HEK293 (cell line): ENCODE measurements at regions not wholly inside any gene's neighbourhood (a gene's known extent, or its start where the extent isn't known, plus 50 kb on each side); places are given as distances from the start of the nearest gene placed in this dataset.

ENCODE experiments used
- CTCF ChIA-PET: fragments of 350-600 bp; formaldehyde crosslinking; extraction: SDS; loops from one replicate; lab custom pipeline; 2021; ENCODE audit warnings: antibody characterized with exemption; lab: Yijun Ruan, JAX
- POLR2A ChIA-PET: fragments of 300-600 bp; formaldehyde crosslinking; extraction: SDS; loops from one replicate; lab custom pipeline; 2020; ENCODE audit warnings: antibody characterized with exemption, inconsistent platforms; lab: Yijun Ruan, JAX
- H3K27ac ChIP-seq: fragments of 200-500 bp; sonication (Bioruptor generic); 2 replicates; pipeline ENCODE4 v1.5.1; 2014; ENCODE audit warnings: low read depth, low read length, control low read depth, inconsistent platforms; ENCODE audit errors: extremely low read depth
- H3K36me3 ChIP-seq, 2 experiments: fragments of 200-500 bp in 1 of 2; sonication (Bioruptor generic) in 1 of 2; 1 replicate in 1 of 2; 2 replicates in 1 of 2; pipeline ENCODE4 v1.5.1; 2014 to 2017; ENCODE audit warnings: inconsistent platforms in 2 of 2, low read length in 2 of 2; ENCODE audit not compliant: control insufficient read depth in 2 of 2, insufficient read depth in 1 of 2
- H3K4me1 ChIP-seq: fragments of 200-500 bp; sonication (Bioruptor generic); 2 replicates; pipeline ENCODE4 v1.5.1; 2014; ENCODE audit warnings: mild to moderate bottlenecking, low read length, inconsistent platforms; ENCODE audit not compliant: control insufficient read depth, insufficient read depth
- H3K4me3 ChIP-seq: 2 replicates; pipeline ENCODE4 v1.5.1; 2011; ENCODE audit warnings: low read depth, mild to moderate bottlenecking, control low read depth, low read length, moderate library complexity
- H3K9me3 ChIP-seq: fragments of 200-500 bp; sonication (Bioruptor generic); 2 replicates; pipeline ENCODE4 v1.5.1; 2014; ENCODE audit warnings: low read depth, low read length, inconsistent platforms; ENCODE audit not compliant: control insufficient read depth, insufficient read depth
- GLIS2 ChIP-seq: fragments of 450-650 bp; formaldehyde crosslinking; IDR thresholded peaks from 2 replicates; pipeline ENCODE4 v1.5.1; 2016; ENCODE audit warnings: missing biosample characterization, missing genetic modification characterization
- KLF1 ChIP-seq: fragments of 450-650 bp; formaldehyde crosslinking; IDR thresholded peaks from 2 replicates; pipeline ENCODE4 v1.5.1; 2016; ENCODE audit warnings: missing biosample characterization, missing genetic modification characterization
- MYNN ChIP-seq: fragments of 450-650 bp; formaldehyde crosslinking; IDR thresholded peaks from 2 replicates; pipeline ENCODE4 v1.5.1; 2016; ENCODE audit warnings: missing biosample characterization, missing genetic modification characterization, borderline replicate concordance
- SETDB1 ChIP-seq: IDR thresholded peaks from one replicate; pipeline ENCODE4 v1.6.1; 2017; ENCODE audit warnings: mild to moderate bottlenecking, low read length, moderate library complexity, mixed read lengths; ENCODE audit not compliant: insufficient read length
- SP2 ChIP-seq: fragments of 450-650 bp; formaldehyde crosslinking; IDR thresholded peaks from 2 replicates; pipeline ENCODE4 v1.5.1; 2016; ENCODE audit warnings: missing biosample characterization, missing genetic modification characterization
- YY2 ChIP-seq: fragments of 450-650 bp; formaldehyde crosslinking; IDR thresholded peaks from 2 replicates; pipeline ENCODE4 v1.5.1; 2016; ENCODE audit warnings: missing biosample characterization, missing genetic modification characterization
- ZBTB1 ChIP-seq: fragments of 450-650 bp; formaldehyde crosslinking; IDR thresholded peaks from 2 replicates; pipeline ENCODE4 v1.5.1; 2016; ENCODE audit warnings: missing biosample characterization, missing genetic modification characterization
- ZBTB20 ChIP-seq: fragments of 450-650 bp; formaldehyde crosslinking; IDR thresholded peaks from 2 replicates; pipeline ENCODE4 v1.5.1; 2016; ENCODE audit warnings: missing biosample characterization, missing genetic modification characterization
- ZBTB7A ChIP-seq: fragments of 450-650 bp; formaldehyde crosslinking; IDR thresholded peaks from 2 replicates; pipeline ENCODE4 v1.5.1; 2016; ENCODE audit warnings: low read depth, missing biosample characterization, missing genetic modification characterization
- ZBTB8A ChIP-seq: fragments of 450-650 bp; formaldehyde crosslinking; IDR thresholded peaks from 2 replicates; pipeline ENCODE4 v1.5.1; 2016; ENCODE audit warnings: missing biosample characterization, missing genetic modification characterization
- ZNF10 ChIP-seq: fragments of 450-650 bp; formaldehyde crosslinking; IDR thresholded peaks from 2 replicates; pipeline ENCODE4 v1.5.1; 2017; ENCODE audit warnings: missing biosample characterization, missing genetic modification characterization
- ZNF138 ChIP-seq: fragments of 450-650 bp; formaldehyde crosslinking; IDR thresholded peaks from 2 replicates; pipeline ENCODE4 v1.5.1; 2016; ENCODE audit warnings: missing biosample characterization, missing genetic modification characterization, borderline replicate concordance
- ZNF174 ChIP-seq: fragments of 450-650 bp; formaldehyde crosslinking; IDR thresholded peaks from 2 replicates; pipeline ENCODE4 v1.5.0; 2017; ENCODE audit warnings: missing biosample characterization, mild to moderate bottlenecking, missing genetic modification characterization
- ZNF221 ChIP-seq: fragments of 450-650 bp; formaldehyde crosslinking; IDR thresholded peaks from 2 replicates; pipeline ENCODE4 v1.5.1; 2017; ENCODE audit warnings: missing biosample characterization, missing genetic modification characterization, borderline replicate concordance
- ZNF223 ChIP-seq: fragments of 450-650 bp; formaldehyde crosslinking; IDR thresholded peaks from 2 replicates; pipeline ENCODE4 v1.5.1; 2016; ENCODE audit warnings: missing biosample characterization, missing genetic modification characterization
- ZNF239 ChIP-seq: fragments of 450-650 bp; formaldehyde crosslinking; IDR thresholded peaks from 2 replicates; pipeline ENCODE4 v1.5.1; 2016; ENCODE audit warnings: missing biosample characterization, missing genetic modification characterization
- ZNF248 ChIP-seq: fragments of 450-650 bp; formaldehyde crosslinking; IDR thresholded peaks from 2 replicates; pipeline ENCODE4 v1.5.1; 2017; ENCODE audit warnings: missing biosample characterization, missing genetic modification characterization
- ZNF266 ChIP-seq: fragments of 450-650 bp; formaldehyde crosslinking; IDR thresholded peaks from 2 replicates; pipeline ENCODE4 v1.5.1; 2016; ENCODE audit warnings: missing biosample characterization, missing genetic modification characterization, low read depth
- ZNF433 ChIP-seq: fragments of 450-650 bp; formaldehyde crosslinking; IDR thresholded peaks from 2 replicates; pipeline ENCODE4 v1.5.1; 2016; ENCODE audit warnings: missing biosample characterization, missing genetic modification characterization, low read depth
- ZNF48 ChIP-seq: fragments of 450-650 bp; formaldehyde crosslinking; IDR thresholded peaks from 2 replicates; pipeline ENCODE4 v1.5.1; 2016; ENCODE audit warnings: missing biosample characterization, missing genetic modification characterization
- ZNF529 ChIP-seq: fragments of 450-650 bp; formaldehyde crosslinking; IDR thresholded peaks from 2 replicates; pipeline ENCODE4 v1.5.1; 2017; ENCODE audit warnings: missing genetic modification characterization, missing biosample characterization; ENCODE audit not compliant: insufficient replicate concordance
- ZNF776 ChIP-seq: fragments of 450-650 bp; formaldehyde crosslinking; IDR thresholded peaks from 2 replicates; pipeline ENCODE4 v1.5.0; 2017; ENCODE audit warnings: missing biosample characterization, missing genetic modification characterization, borderline replicate concordance
- TF ChIP-seq, protein P1 (sequence below): fragments of 450-650 bp; formaldehyde crosslinking; IDR thresholded peaks from 2 replicates; pipeline ENCODE4 v1.5.1; 2016; ENCODE audit warnings: missing biosample characterization, missing genetic modification characterization
- TF ChIP-seq, protein P2 (sequence below): fragments of 450-650 bp; formaldehyde crosslinking; IDR thresholded peaks from 2 replicates; pipeline ENCODE4 v1.5.1; 2017; ENCODE audit warnings: missing biosample characterization, missing genetic modification characterization
- TF ChIP-seq, protein P3 (sequence below): fragments of 450-650 bp; formaldehyde crosslinking; IDR thresholded peaks from 2 replicates; pipeline ENCODE4 v1.5.1; 2016; ENCODE audit warnings: missing biosample characterization, missing genetic modification characterization

DNA sequence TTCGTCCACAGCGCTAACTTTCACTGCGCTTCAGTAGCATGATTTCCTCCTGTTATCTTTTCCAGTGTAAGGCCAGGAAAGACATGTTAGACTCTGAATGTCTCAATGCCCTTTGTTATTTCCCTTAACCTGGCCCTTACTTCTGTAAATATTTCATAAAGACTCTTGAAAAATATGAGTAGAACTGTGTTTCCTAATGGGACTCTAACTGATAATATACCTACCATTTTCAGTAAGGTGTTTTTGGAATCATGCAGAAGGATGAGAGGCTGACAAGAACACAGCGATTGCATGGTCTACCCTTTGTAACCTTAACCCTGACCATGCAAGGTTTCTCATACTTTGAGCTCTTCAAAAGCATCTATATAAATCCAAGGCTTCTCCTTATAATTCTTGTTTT, 550.1 kb downstream of the SLITRK6 start:
- H3K27ac ChIP-seq, result no peak overlapping the region
- H3K4me1 ChIP-seq, result no peaks in the 10 kb centered on the region
- no peaks in the 10 kb centered on the region for H3K9me3 ChIP-seq
- no peaks in the 10 kb centered on the region for H3K36me3 ChIP-seq
- ChIA-PET CTCF (no interaction called here), POLR2A (no interaction called here)
- no peak overlapping the region for H3K4me3 ChIP-seq
- no peak for TF ChIP-seq KLF1 (tag by site-specific recombination)
- TF ChIP-seq, all 188 proteins: peak for 0

DNA sequence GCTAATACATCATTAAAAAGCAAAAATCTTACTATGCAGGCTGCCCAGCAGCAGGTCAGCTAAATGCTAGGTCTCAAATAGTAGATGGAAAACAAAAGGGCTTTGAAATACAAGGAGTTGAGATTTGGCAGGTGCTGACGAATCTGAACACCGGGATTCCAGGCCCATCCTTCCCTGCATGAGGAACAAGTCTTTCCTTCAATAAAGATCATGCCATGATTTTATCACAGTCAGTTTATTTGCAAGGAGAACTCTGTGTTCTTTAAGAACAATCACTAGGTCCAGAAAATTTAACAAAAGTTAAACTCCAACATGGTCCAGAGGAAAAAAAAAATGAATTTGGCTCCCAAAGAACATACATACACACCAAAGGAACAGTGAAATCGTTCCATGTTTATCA, 551.4 kb downstream of the SLITRK6 start:
- ChIA-PET CTCF (no interaction called here), POLR2A (no interaction called here)
- H3K36me3 ChIP-seq, result no peaks in the 10 kb centered on the region
- H3K4me3 ChIP-seq, result no peak overlapping the region
- no peak for TF ChIP-seq ZNF48
- TF ChIP-seq MYNN, result no peak
- TF ChIP-seq ZNF174, result no peak
- TF ChIP-seq ZNF529, result no peak
- no peak for TF ChIP-seq ZNF138 (tag by site-specific recombination)
- no peak for TF ChIP-seq YY2
- TF ChIP-seq ZNF221, result no peak
- TF ChIP-seq ZNF10 (tag by site-specific recombination), result no peak
- no peak for TF ChIP-seq ZNF223
- TF ChIP-seq, protein P1, sequence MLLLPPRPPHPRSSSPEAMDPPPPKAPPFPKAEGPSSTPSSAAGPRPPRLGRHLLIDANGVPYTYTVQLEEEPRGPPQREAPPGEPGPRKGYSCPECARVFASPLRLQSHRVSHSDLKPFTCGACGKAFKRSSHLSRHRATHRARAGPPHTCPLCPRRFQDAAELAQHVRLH (tag by site-specific recombination), result no peak
- TF ChIP-seq GLIS2 (tag by site-specific recombination), result no peak
- TF ChIP-seq ZBTB8A (tag by site-specific recombination), result no peak
- TF ChIP-seq, protein P2, sequence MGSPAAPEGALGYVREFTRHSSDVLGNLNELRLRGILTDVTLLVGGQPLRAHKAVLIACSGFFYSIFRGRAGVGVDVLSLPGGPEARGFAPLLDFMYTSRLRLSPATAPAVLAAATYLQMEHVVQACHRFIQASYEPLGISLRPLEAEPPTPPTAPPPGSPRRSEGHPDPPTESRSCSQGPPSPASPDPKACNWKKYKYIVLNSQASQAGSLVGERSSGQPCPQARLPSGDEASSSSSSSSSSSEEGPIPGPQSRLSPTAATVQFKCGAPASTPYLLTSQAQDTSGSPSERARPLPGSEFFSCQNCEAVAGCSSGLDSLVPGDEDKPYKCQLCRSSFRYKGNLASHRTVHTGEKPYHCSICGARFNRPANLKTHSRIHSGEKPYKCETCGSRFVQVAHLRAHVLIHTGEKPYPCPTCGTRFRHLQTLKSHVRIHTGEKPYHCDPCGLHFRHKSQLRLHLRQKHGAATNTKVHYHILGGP (tag by site-specific recombination), result no peak
- TF ChIP-seq ZBTB20 (tag by site-specific recombination), result no peak
- no peaks in the 10 kb centered on the region for H3K4me1 ChIP-seq
- no peak overlapping the region for H3K27ac ChIP-seq
- H3K9me3 ChIP-seq, result no peaks in the 10 kb centered on the region

DNA sequence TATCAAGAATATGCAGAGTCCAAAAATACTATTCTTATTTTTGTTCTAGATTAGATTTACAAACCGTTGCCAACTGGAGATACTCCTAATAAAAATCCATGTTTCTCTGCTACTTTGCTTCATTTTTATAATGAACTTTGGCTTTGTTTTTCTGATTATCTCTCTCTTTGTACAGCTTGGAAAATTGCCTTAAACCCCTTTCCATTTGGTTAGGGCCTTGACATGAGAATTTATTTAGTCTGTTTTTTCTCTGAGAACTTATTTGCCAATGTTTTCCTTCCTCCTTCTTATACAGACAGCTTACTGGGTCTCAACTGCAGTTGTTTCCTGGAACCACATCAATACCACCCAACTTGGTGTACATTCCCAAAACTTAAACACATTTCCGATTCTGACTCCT, 555.4 kb downstream of the SLITRK6 start:
- Histone ChIP-seq H3K27ac (no peak overlapping the region), H3K9me3 (no peaks in the 10 kb centered on the region)
- POLR2A ChIA-PET, result no interaction called here
- CTCF ChIA-PET, result no interaction called here
- TF ChIP-seq ZNF776 (tag by site-specific recombination), result no peak
- TF ChIP-seq SETDB1, result no peak
- no peak for TF ChIP-seq ZNF248 (tag by site-specific recombination)
- TF ChIP-seq ZBTB7A (tag by site-specific recombination), result no peak
- TF ChIP-seq ZNF266 (tag by site-specific recombination), result no peak
- TF ChIP-seq ZNF433 (tag by site-specific recombination), result no peak
- TF ChIP-seq ZNF239, result no peak
- TF ChIP-seq, protein P3, sequence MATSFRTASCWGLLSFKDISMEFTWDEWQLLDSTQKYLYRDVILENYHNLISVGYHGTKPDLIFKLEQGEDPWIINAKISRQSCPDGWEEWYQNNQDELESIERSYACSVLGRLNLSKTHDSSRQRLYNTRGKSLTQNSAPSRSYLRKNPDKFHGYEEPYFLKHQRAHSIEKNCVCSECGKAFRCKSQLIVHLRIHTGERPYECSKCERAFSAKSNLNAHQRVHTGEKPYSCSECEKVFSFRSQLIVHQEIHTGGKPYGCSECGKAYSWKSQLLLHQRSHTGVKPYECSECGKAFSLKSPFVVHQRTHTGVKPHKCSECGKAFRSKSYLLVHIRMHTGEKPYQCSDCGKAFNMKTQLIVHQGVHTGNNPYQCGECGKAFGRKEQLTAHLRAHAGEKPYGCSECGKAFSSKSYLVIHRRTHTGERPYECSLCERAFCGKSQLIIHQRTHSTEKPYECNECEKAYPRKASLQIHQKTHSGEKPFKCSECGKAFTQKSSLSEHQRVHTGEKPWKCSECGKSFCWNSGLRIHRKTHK (tag by site-specific recombination), result no peak
- no peak for TF ChIP-seq ZBTB1
- no peak for TF ChIP-seq SP2
- TF ChIP-seq, all 188 proteins: peak for 0
- H3K36me3 ChIP-seq, result no peaks in the 10 kb centered on the region
- H3K4me1 ChIP-seq, result no peaks in the 10 kb centered on the region
- no peak overlapping the region for H3K4me3 ChIP-seq
